GM23338 (cell line): ENCODE measurements at regions not wholly inside any gene's neighbourhood (a gene's known extent, or its start where the extent isn't known, plus 50 kb on each side); places are given as distances from the start of the nearest gene placed in this dataset.

Experiments
- ATAC-seq: fragments of 200-7000 bp; cut with Tn5 transposase; 3 replicates; pipeline ENCODE4 v1.9.1; 2020
- DNase-seq: peaks from one replicate; pipeline ENCODE4 v3.0.0-alpha.2; 2015; ENCODE audit warnings: low spot score
- H2AFZ ChIP-seq: fragments of 200-600 bp; sonication (generic); 2 replicates; pipeline ENCODE4 v1.8.0; 2016; ENCODE audit warnings: antibody characterized with exemption, mild to moderate bottlenecking, moderate library complexity
- H3F3A ChIP-seq: fragments of 200-600 bp; sonication (generic); replicated peaks from 2 replicates; pipeline ENCODE4 v1.8.0; 2017; ENCODE audit warnings: antibody characterized with exemption, mixed run types, low read depth
- H3K27ac ChIP-seq: fragments of 200-600 bp; sonication (generic); 2 replicates; pipeline ENCODE4 v1.6.1; 2016; ENCODE audit warnings: low read depth
- H3K27me3 ChIP-seq: fragments of 200-600 bp; sonication (generic); 2 replicates; pipeline ENCODE4 v1.8.0; 2016; ENCODE audit warnings: mild to moderate bottlenecking, mixed run types, moderate library complexity; ENCODE audit not compliant: insufficient read depth
- H3K36me3 ChIP-seq: fragments of 200-600 bp; sonication (generic); 2 replicates; pipeline ENCODE4 v1.8.0; 2016; ENCODE audit warnings: mild to moderate bottlenecking; ENCODE audit not compliant: insufficient read depth
- H3K4me1 ChIP-seq: fragments of 200-600 bp; sonication (generic); 2 replicates; pipeline ENCODE4 v1.8.0; 2016; ENCODE audit warnings: mild to moderate bottlenecking, moderate library complexity; ENCODE audit not compliant: insufficient read depth
- H3K4me2 ChIP-seq: fragments of 200-600 bp; sonication (generic); 2 replicates; pipeline ENCODE4 v1.7.1; 2017; ENCODE audit warnings: mixed run types
- H3K4me3 ChIP-seq: fragments of 200-600 bp; sonication (generic); 2 replicates; pipeline ENCODE4 v1.6.1; 2016; ENCODE audit warnings: mixed run types
- H3K79me2 ChIP-seq: fragments of 200-600 bp; sonication (generic); replicated peaks from 2 replicates; pipeline ENCODE4 v1.8.0; 2017; ENCODE audit warnings: mild to moderate bottlenecking; ENCODE audit not compliant: insufficient read depth
- H3K9me2 ChIP-seq: fragments of 200-600 bp; sonication (generic); 2 replicates; pipeline ENCODE4 v1.8.0; 2017; ENCODE audit not compliant: insufficient read depth
- H4K20me1 ChIP-seq: fragments of 200-600 bp; sonication (generic); replicated peaks from 2 replicates; pipeline ENCODE4 v1.8.0; 2017; ENCODE audit warnings: mild to moderate bottlenecking; ENCODE audit not compliant: insufficient read depth
- H3K27ac Mint-ChIP-seq: 2 replicates; pipeline ENCODE4 v1.8.0; 2020; ENCODE audit warnings: inconsistent platforms, mild to moderate bottlenecking, moderate library complexity, mixed read lengths
- H3K27me3 Mint-ChIP-seq: 3 replicates; pipeline ENCODE4 v1.8.0; 2022; ENCODE audit warnings: low read depth, mild to moderate bottlenecking, moderate library complexity, mixed read lengths, inconsistent platforms; ENCODE audit not compliant: insufficient read depth, poor library complexity
- H3K36me3 Mint-ChIP-seq: 3 replicates; pipeline ENCODE4 v1.8.0; 2021; ENCODE audit warnings: low read depth, mild to moderate bottlenecking, inconsistent platforms, moderate library complexity, mixed read lengths
- H3K4me1 Mint-ChIP-seq: 3 replicates; pipeline ENCODE4 v1.8.0; 2020; ENCODE audit warnings: mild to moderate bottlenecking, inconsistent platforms, mixed read lengths
- H3K4me3 Mint-ChIP-seq: 3 replicates; pipeline ENCODE4 v1.8.0; 2021; ENCODE audit warnings: moderate library complexity, mild to moderate bottlenecking, inconsistent platforms, mixed read lengths
- H3K9me3 Mint-ChIP-seq: 3 replicates; pipeline ENCODE4 v1.8.0; 2020; ENCODE audit warnings: moderate library complexity, mild to moderate bottlenecking, inconsistent platforms, mixed read lengths
- CREB1 ChIP-seq: fragments of 250-450 bp; sonication (Bioruptor Pico); IDR thresholded peaks from 2 replicates; pipeline ENCODE4 v1.5.0; 2020; ENCODE audit warnings: low read depth, mild to moderate bottlenecking, moderate library complexity
- CTCF ChIP-seq, 2 experiments: fragments of 200-600 bp in 1 of 2; sonication (generic) in 1 of 2; conservative IDR thresholded peaks; 2 replicates each; pipeline versions ENCODE4 v1.5.1 to v1.6.1; 2016 to 2017; ENCODE audit warnings: antibody characterized with exemption in 2 of 2, low read depth in 2 of 2, mild to moderate bottlenecking in 2 of 2, moderate library complexity in 1 of 2
- ETS1 ChIP-seq: IDR thresholded peaks from 2 replicates; pipeline ENCODE4 v1.6.1; 2016; ENCODE audit warnings: antibody characterized with exemption
- EZH2 ChIP-seq: fragments of 200-600 bp; sonication (generic); IDR thresholded peaks from one replicate; pipeline ENCODE4 v1.8.0; 2017; ENCODE audit warnings: antibody characterized with exemption, mild to moderate bottlenecking, low read depth; ENCODE audit not compliant: unreplicated experiment
- EZH2phosphoT487 ChIP-seq: fragments of 200-600 bp; sonication (generic); IDR thresholded peaks from one replicate; pipeline ENCODE4 v1.8.1; 2018; ENCODE audit warnings: antibody characterized with exemption; ENCODE audit not compliant: unreplicated experiment
- JUNB ChIP-seq: IDR thresholded peaks from one replicate; pipeline ENCODE4 v1.6.1; 2016; ENCODE audit warnings: antibody characterized with exemption; ENCODE audit not compliant: unreplicated experiment
- NANOG ChIP-seq: IDR thresholded peaks from 2 replicates; pipeline ENCODE4 v1.6.1; 2016; ENCODE audit warnings: antibody characterized with exemption, borderline replicate concordance
- POLR2AphosphoS5 ChIP-seq: IDR thresholded peaks from 2 replicates; pipeline ENCODE4 v1.6.1; 2016; ENCODE audit warnings: antibody characterized with exemption, low read depth
- REST ChIP-seq: IDR thresholded peaks from one replicate; pipeline ENCODE4 v1.6.1; 2018; ENCODE audit warnings: antibody characterized with exemption; ENCODE audit not compliant: unreplicated experiment
- STAT1 ChIP-seq: IDR thresholded peaks from one replicate; pipeline ENCODE4 v1.6.1; 2016; ENCODE audit warnings: antibody characterized with exemption; ENCODE audit not compliant: unreplicated experiment
- ZNF114 ChIP-seq: fragments of 250-450 bp; sonication (Bioruptor Pico); IDR thresholded peaks from 2 replicates; pipeline ENCODE4 v1.5.0; 2020; ENCODE audit warnings: mild to moderate bottlenecking, moderate library complexity
- ZNF331 ChIP-seq: fragments of 250-450 bp; sonication (Bioruptor Pico); IDR thresholded peaks from 2 replicates; pipeline ENCODE4 v1.5.0; 2020; ENCODE audit warnings: low read depth, mild to moderate bottlenecking, moderate library complexity
- ZNF462 ChIP-seq: fragments of 250-450 bp; sonication (Bioruptor Pico); IDR thresholded peaks from 2 replicates; pipeline ENCODE4 v1.5.0; 2020; ENCODE audit warnings: mild to moderate bottlenecking, moderate library complexity

- Histone ChIP-seq H3F3A (no peaks in the 10 kb centered on the region), H3K27ac (no peak overlapping the region), H3K36me3 (no peaks in the 10 kb centered on the region), H3K4me2 (no peak overlapping the region), H3K4me3 (no peak overlapping the region), H3K27me3 (no peaks in the 10 kb centered on the region), H3K9me2 (no peaks in the 10 kb centered on the region), H2AFZ (no peak overlapping the region), H3K4me1 (no peaks in the 10 kb centered on the region), H4K20me1 (no peaks in the 10 kb centered on the region), H3K79me2 (no peaks in the 10 kb centered on the region)
- Mint-ChIP-seq H3K27ac (no peak overlapping the region), H3K9me3 (no peaks in the 10 kb centered on the region; the same call in 2 of the 3 replicates), H3K36me3 (no peaks in the 10 kb centered on the region), H3K4me3 (no peak overlapping the region), H3K27me3 (peaks cover 2% of the 10 kb centered on the region), H3K4me1 (peaks cover 8% of the 10 kb centered on the region; the same call in 2 of the 3 replicates)
- DNase-seq: no peak
- TF ChIP-seq EZH2 (no peak), ETS1 (no peak), ZNF331 (CRISPR knock-in tag) (no peak), CREB1 (CRISPR knock-in tag) (no peak), CTCF (conservative IDR thresholded peaks at IDR 0.05; ENCODE audit: low read depth in 2 of 2) (no peak), EZH2phosphoT487 (no peak), REST (no peak), ZNF114 (CRISPR knock-in tag) (no peak), STAT1 (no peak), POLR2AphosphoS5 (no peak), JUNB (no peak), ZNF462 (CRISPR knock-in tag) (no peak), NANOG (no peak)
- no peak for ATAC-seq
Measured at GRCh38 chr13:33376212-33376611, 90.7 kb upstream of the STARD13 start.
